GM12891 (cell line): ENCODE measurements at regions not wholly inside any gene's neighbourhood (a gene's known extent, or its start where the extent isn't known, plus 50 kb on each side); places are given as distances from the start of the nearest gene placed in this dataset.

Experiments used
- DNase-seq: peaks from one replicate; pipeline ENCODE4 v3.0.0; 2011; ENCODE audit warnings: low spot score; ENCODE audit not compliant: insufficient read length
- FAIRE-seq: peaks from 2 replicates; lab custom pipeline; 2011; peaks lifted over from hg19 to GRCh38; lab: Jason Lieb, UNC
- PAX5 ChIP-seq: IDR thresholded peaks from 2 replicates; pipeline ENCODE4 v1.6.1; 2011; ENCODE audit warnings: low read length, moderate library complexity, mild to moderate bottlenecking; ENCODE audit not compliant: insufficient read depth, severe bottlenecking
- POLR2A ChIP-seq: IDR thresholded peaks from 2 replicates; pipeline ENCODE4 v1.6.1; 2011; ENCODE audit warnings: low read depth, low read length, control low read depth
- POLR2AphosphoS5 ChIP-seq: IDR thresholded peaks from 2 replicates; pipeline ENCODE4 v1.6.1; 2011; ENCODE audit warnings: low read depth, low read length, control low read depth
- POU2F2 ChIP-seq: IDR thresholded peaks from 2 replicates; pipeline ENCODE4 v1.6.1; 2011; ENCODE audit warnings: low read depth, mild to moderate bottlenecking, control low read depth, low read length, moderate library complexity
- SPI1 ChIP-seq: IDR thresholded peaks from 2 replicates; pipeline ENCODE4 v1.6.1; 2011; ENCODE audit warnings: low read depth, low read length, control low read depth
- TAF1 ChIP-seq: IDR thresholded peaks from 2 replicates; pipeline ENCODE4 v1.6.1; 2011; ENCODE audit warnings: low read depth, low read length, control low read depth

GRCh38 chr4:189396435-189396834, 544.2 kb upstream of the FRG1 start:
- TF ChIP-seq SPI1 (no peak), POLR2A (no peak), POU2F2 (no peak), TAF1 (no peak), PAX5 (no peak), POLR2AphosphoS5 (no peak)
- DNase-seq (no peak), FAIRE-seq (no peak)

GRCh38 chr4:189404271-189404670, 536.4 kb upstream of the FRG1 start:
- FAIRE-seq (no peak), DNase-seq (no peak)
- TF ChIP-seq SPI1 (no peak), PAX5 (no peak), POLR2A (no peak), POU2F2 (no peak)

DNA sequence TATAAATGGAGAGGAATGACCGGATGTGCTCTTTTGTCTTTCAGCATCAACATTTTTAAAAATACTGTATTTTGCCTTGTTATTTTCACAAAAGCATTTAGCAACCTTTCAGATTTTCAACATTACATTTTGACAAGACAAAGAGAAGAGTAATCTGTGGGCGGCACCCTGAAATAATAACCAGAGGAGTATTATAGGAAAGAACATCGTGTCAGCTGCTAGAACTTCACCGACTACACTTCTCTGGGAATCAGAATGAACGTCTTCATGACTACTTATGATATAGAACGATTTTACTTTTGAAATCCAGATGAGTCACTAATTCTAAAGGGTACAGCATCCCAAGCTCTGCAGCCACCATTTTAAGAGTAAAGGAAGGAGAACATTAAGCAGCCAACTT, 531.5 kb upstream of the FRG1 start:
- no peak for FAIRE-seq
- TF ChIP-seq TAF1 (no peak), SPI1 (no peak), POU2F2 (no peak), PAX5 (no peak), POLR2A (no peak), POLR2AphosphoS5 (no peak)
- no peak for DNase-seq

DNA sequence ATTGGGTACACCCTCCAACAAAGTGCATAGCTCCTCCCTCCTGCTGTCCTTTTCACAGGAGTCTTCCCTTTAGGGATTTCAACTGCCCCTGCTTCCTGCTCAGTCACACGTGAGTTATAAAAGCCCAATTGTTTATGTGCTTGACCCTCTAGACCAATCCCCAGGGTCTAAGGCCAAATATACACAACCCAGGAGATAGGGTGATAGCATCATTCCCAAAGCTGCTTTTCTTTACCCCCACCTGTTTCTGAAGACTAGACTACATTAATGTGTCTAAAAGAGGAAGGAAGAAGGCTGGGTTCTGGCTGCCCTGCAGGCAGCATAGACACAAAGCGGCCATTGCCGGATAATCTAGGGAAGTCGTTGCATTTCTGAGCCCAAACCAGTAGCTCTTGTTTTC, 526.7 kb upstream of the FRG1 start:
- FAIRE-seq (no peak), DNase-seq (no peak)
- no peak for TF ChIP-seq POLR2A
- TF ChIP-seq SPI1, result no peak
- TF ChIP-seq TAF1, result no peak
- no peak for TF ChIP-seq PAX5
- no peak for TF ChIP-seq POLR2AphosphoS5
- TF ChIP-seq POU2F2, result no peak

DNA sequence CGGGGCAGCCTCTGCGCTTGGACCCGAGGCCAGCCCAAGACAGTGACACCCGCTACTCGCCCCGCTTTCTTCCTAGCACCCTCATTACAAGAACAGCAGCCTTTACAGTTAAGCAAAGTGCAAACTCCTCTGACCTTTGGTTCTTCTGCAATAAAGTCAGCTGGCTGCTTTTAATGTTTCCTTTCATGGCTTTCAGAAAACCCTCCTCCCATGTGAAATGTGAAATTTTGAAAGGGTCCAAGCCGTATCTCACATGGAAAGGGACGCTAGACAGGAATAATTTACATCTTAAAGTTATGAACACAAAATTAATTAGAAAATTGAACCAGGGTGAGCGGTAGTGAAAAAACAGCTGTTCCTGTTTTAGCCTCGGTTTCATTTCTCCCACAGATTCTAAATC, 520.1 kb upstream of the FRG1 start:
- DNase-seq, result no peak
- FAIRE-seq, result no peak
- TF ChIP-seq POLR2AphosphoS5, result no peak
- no peak for TF ChIP-seq SPI1
- no peak for TF ChIP-seq POLR2A
- no peak for TF ChIP-seq PAX5
- TF ChIP-seq POU2F2, result no peak
- TF ChIP-seq TAF1, result no peak

- TF ChIP-seq SPI1, result no peak
- DNase-seq (no peak), FAIRE-seq (no peak)
Observed at GRCh38 chr4:189436207-189436606, 504.5 kb upstream of the FRG1 start.

- no peak for FAIRE-seq
- no peak for DNase-seq
- no peak for TF ChIP-seq PAX5
- TF ChIP-seq POLR2AphosphoS5, result no peak
- TF ChIP-seq SPI1, result no peak
- no peak for TF ChIP-seq POU2F2
- no peak for TF ChIP-seq POLR2A
- TF ChIP-seq TAF1, result no peak
Observed at GRCh38 chr4:189440716-189441115, 500.0 kb upstream of the FRG1 start.

GRCh38 chr4:189443341-189443740, 497.3 kb upstream of the FRG1 start:
- no peak for FAIRE-seq
- DNase-seq, result no peak
- no peak for TF ChIP-seq POLR2A
- no peak for TF ChIP-seq TAF1
- no peak for TF ChIP-seq POU2F2
- no peak for TF ChIP-seq SPI1
- TF ChIP-seq POLR2AphosphoS5, result no peak
- no peak for TF ChIP-seq PAX5

DNA sequence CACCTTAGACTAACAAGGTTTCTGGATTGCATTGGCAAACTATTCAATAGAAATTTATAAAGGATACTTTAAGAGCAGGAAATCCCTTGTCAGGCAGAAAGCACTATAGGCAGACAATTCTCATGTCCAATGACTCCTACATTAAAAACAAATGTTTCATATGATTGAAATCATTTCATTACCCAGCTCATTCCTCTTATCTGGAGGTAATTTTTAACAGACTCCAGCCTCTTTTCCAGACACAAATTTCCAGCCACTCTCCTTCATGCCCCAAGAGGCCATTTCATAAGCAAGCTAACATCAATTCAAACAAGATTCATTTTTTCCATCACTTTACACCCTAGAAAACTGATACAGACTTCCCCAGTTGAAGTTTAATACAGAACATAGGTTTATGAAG, 495.1 kb upstream of the FRG1 start:
- DNase-seq (no peak), FAIRE-seq (no peak)
- TF ChIP-seq PAX5 (no peak), SPI1 (no peak), POLR2AphosphoS5 (no peak), POLR2A (no peak), TAF1 (no peak), POU2F2 (no peak)

DNA sequence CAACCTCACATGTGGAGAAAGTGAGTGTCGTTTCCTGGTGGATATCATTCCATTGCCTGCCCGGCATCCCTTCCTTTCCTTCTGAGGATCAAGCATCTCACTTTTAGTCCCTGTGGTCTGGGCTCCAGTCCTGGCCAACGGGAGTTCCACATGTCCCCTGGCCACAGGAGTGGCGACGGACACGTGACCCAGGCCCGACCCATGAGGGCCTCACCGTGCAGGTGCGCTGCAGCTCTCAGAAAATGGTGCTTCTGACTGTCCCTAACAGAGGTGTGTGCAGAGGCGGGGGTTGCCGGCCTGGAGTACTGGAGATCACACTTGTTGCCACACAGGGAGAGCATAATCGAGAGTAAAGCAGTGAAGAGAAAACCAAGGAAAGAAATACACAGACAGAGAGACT, 476.9 kb upstream of the FRG1 start:
- no peak for FAIRE-seq
- TF ChIP-seq PAX5, result no peak
- no peak for TF ChIP-seq POLR2AphosphoS5
- DNase-seq, result no peak

GRCh38 chr4:189494407-189494806, 446.3 kb upstream of the FRG1 start:
- DNase-seq, result no peak
- FAIRE-seq, result no peak
- TF ChIP-seq POU2F2 (no peak), POLR2AphosphoS5 (no peak), TAF1 (no peak), POLR2A (no peak), PAX5 (no peak), SPI1 (no peak)

DNA sequence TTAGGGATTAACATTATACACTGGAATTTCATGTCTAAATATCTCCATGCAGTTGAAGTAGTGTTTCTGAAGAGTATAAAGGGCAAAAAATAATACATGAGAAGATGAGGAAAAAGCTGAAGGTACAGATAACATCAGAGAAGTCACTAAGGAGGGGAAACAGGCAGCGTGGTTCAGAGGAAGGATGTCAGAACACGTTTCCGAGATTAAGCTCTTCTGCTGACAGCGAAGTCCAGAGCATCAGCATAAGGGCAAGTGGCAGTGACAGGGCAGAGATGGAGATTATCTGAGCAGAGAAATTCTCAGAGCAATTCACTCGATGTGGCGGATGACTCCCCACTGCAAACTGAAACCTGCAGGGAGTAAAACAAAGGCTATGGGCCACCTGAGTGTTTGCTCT, 443.2 kb upstream of the FRG1 start:
- DNase-seq (no peak), FAIRE-seq (no peak)
- TF ChIP-seq POLR2AphosphoS5, result no peak
- TF ChIP-seq TAF1, result no peak
- TF ChIP-seq SPI1, result no peak
- no peak for TF ChIP-seq POLR2A
- no peak for TF ChIP-seq POU2F2
- no peak for TF ChIP-seq PAX5
